ENCODE measurements at regions not wholly inside any gene's neighbourhood (a gene's known extent, or its start where the extent isn't known, plus 50 kb on each side); places are given as distances from the start of the nearest gene placed in this dataset.

- TF ChIP-seq CTCF (IDR thresholded peaks at IDR 0.05): no peak
- TF ChIP-seq POLR2AphosphoS5 (IDR thresholded peaks at IDR 0.05): no peak
- no peak for TF ChIP-seq POLR2A (IDR thresholded peaks at IDR 0.05)
These were observed 344.9 kb upstream of the KLF12 start for GRCh38 chr13:74479124-74479523.
